ENCODE measurements at regions not wholly inside any gene's neighbourhood (a gene's known extent, or its start where the extent isn't known, plus 50 kb on each side); places are given as distances from the start of the nearest gene placed in this dataset.

DNA sequence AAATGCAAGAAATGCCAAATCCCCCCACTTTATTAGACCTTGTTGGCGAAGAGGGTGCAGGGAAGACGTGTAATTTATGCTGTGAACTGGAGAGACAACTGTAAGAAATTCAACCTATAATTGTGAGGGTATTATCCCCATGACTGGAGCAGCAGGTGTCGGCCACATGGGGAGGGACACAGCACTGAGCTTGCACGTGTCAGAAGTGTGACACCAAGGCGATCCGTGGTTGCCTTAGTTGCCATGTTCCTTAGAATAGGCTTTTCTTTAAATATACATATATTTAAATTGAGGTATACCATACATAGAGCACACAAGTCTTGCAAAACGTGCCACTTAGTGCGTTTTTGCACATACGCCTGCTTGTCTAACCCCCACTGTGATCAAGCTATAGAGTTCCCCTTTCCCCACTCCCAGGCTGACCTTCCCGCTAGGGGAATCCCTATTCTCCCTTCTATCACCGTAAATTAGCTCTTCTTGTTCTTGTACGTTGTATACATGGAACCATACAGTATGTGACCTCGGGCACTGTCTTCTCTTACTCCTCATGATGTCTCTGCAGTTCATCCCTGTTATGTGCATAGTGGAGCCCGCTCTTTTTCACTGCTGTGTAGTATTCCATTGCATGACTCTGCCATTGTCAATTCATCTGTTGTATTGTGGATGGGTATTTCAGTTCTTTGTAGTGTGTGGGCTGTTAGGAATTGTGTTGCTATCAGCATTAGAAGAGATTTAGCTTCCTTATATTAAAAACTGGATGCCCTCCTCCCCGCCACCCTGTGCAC, 81.6 kb upstream of the PMEPA1 start:
- TF ChIP-seq, protein P1, sequence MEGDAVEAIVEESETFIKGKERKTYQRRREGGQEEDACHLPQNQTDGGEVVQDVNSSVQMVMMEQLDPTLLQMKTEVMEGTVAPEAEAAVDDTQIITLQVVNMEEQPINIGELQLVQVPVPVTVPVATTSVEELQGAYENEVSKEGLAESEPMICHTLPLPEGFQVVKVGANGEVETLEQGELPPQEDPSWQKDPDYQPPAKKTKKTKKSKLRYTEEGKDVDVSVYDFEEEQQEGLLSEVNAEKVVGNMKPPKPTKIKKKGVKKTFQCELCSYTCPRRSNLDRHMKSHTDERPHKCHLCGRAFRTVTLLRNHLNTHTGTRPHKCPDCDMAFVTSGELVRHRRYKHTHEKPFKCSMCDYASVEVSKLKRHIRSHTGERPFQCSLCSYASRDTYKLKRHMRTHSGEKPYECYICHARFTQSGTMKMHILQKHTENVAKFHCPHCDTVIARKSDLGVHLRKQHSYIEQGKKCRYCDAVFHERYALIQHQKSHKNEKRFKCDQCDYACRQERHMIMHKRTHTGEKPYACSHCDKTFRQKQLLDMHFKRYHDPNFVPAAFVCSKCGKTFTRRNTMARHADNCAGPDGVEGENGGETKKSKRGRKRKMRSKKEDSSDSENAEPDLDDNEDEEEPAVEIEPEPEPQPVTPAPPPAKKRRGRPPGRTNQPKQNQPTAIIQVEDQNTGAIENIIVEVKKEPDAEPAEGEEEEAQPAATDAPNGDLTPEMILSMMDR (IDR thresholded peaks at IDR 0.05) = no peak
- TF ChIP-seq ZFX (IDR thresholded peaks at IDR 0.05; ENCODE audit: borderline replicate concordance) = no peak

Data from 22Rv1 (cell line).